SK-N-SH treated with all-trans-retinoic acid at 6 μM for 48 hours (cell line): ENCODE measurements at regions not wholly inside any gene's neighbourhood (a gene's known extent, or its start where the extent isn't known, plus 50 kb on each side); places are given as distances from the start of the nearest gene placed in this dataset.

ENCODE experiments used
- ATAC-seq: fragments of 200-7000 bp; cut with Tn5 transposase; 3 replicates; pipeline ENCODE4 v1.9.1; 2020; ENCODE audit warnings: mild to moderate bottlenecking, moderate library complexity
- ARNTL ChIP-seq: fragments of 450-650 bp; formaldehyde crosslinking; IDR thresholded peaks from 2 replicates; pipeline ENCODE4 v1.5.0; 2020; ENCODE audit warnings: low read depth, mild to moderate bottlenecking, moderate library complexity, borderline replicate concordance
- BACH2 ChIP-seq: fragments of 250-450 bp; sonication (Bioruptor Pico); IDR thresholded peaks from 2 replicates; pipeline ENCODE4 v1.9.0; 2021; ENCODE audit warnings: mild to moderate bottlenecking, borderline replicate concordance
- CSDC2 ChIP-seq: fragments of 250-450 bp; sonication (Bioruptor Pico); IDR thresholded peaks from 2 replicates; pipeline ENCODE4 v1.5.0; 2020; ENCODE audit warnings: mild to moderate bottlenecking, moderate library complexity
- ESRRG ChIP-seq: fragments of 250-450 bp; sonication (Bioruptor Pico); IDR thresholded peaks from 2 replicates; pipeline ENCODE4 v1.6.1; 2021; ENCODE audit warnings: mild to moderate bottlenecking
- GLIS3 ChIP-seq: fragments of 250-450 bp; sonication (Bioruptor Pico); IDR thresholded peaks from 2 replicates; pipeline ENCODE4 v1.5.0; 2020; ENCODE audit warnings: mild to moderate bottlenecking, moderate library complexity
- ISL1 ChIP-seq: fragments of 250-450 bp; sonication (Bioruptor Pico); IDR thresholded peaks from 2 replicates; pipeline ENCODE4 v2.1.2; 2022; ENCODE audit warnings: mild to moderate bottlenecking, moderate library complexity
- PPARA ChIP-seq: fragments of 250-450 bp; sonication (Bioruptor Pico); IDR thresholded peaks from 2 replicates; pipeline ENCODE4 v1.5.0; 2020; ENCODE audit warnings: mild to moderate bottlenecking, borderline replicate concordance
- RARB ChIP-seq: fragments of 250-450 bp; sonication (Bioruptor Pico); IDR thresholded peaks from 2 replicates; pipeline ENCODE4 v1.8.0; 2021; ENCODE audit warnings: mild to moderate bottlenecking, moderate library complexity
- SNAI2 ChIP-seq: fragments of 250-450 bp; sonication (Bioruptor Pico); IDR thresholded peaks from 2 replicates; pipeline ENCODE4 v1.5.0; 2020; ENCODE audit warnings: mild to moderate bottlenecking, moderate library complexity
- TCF4 ChIP-seq: fragments of 250-450 bp; sonication (Bioruptor Pico); IDR thresholded peaks from 2 replicates; pipeline ENCODE4 v1.8.0; 2021; ENCODE audit warnings: mild to moderate bottlenecking, moderate library complexity, borderline replicate concordance
- TOX ChIP-seq: fragments of 250-450 bp; sonication (Bioruptor Pico); IDR thresholded peaks from 2 replicates; pipeline ENCODE4 v1.8.0; 2021; ENCODE audit warnings: mild to moderate bottlenecking, moderate library complexity, borderline replicate concordance
- ZC3H10 ChIP-seq: fragments of 250-450 bp; sonication (Bioruptor Pico); IDR thresholded peaks from 2 replicates; pipeline ENCODE4 v1.5.1; 2021; ENCODE audit warnings: mild to moderate bottlenecking, moderate library complexity
- ZFP3 ChIP-seq: fragments of 250-450 bp; sonication (Bioruptor Pico); IDR thresholded peaks from 2 replicates; pipeline ENCODE4 v1.5.0; 2020; ENCODE audit warnings: mild to moderate bottlenecking, moderate library complexity
- ZFP30 ChIP-seq: fragments of 450-650 bp; formaldehyde crosslinking; IDR thresholded peaks from 2 replicates; pipeline ENCODE4 v1.5.0; 2022; ENCODE audit warnings: mild to moderate bottlenecking, moderate library complexity
- ZNF70 ChIP-seq: fragments of 450-650 bp; formaldehyde crosslinking; IDR thresholded peaks from 2 replicates; pipeline ENCODE4 v1.5.0; 2020; ENCODE audit warnings: mild to moderate bottlenecking, moderate library complexity
- TF ChIP-seq, protein P1 (sequence below): fragments of 250-450 bp; sonication (Bioruptor Pico); IDR thresholded peaks from 2 replicates; pipeline ENCODE4 v1.5.1; 2020; ENCODE audit warnings: low read depth, mild to moderate bottlenecking, moderate library complexity
- TF ChIP-seq, protein P2 (sequence below): fragments of 250-450 bp; sonication (Bioruptor Pico); IDR thresholded peaks from 2 replicates; pipeline ENCODE4 v1.5.1; 2021; ENCODE audit warnings: mild to moderate bottlenecking, moderate library complexity
- TF ChIP-seq, protein P3 (sequence below): fragments of 250-450 bp; sonication (Bioruptor Pico); IDR thresholded peaks from 2 replicates; pipeline ENCODE4 v1.8.0; 2020; ENCODE audit warnings: mild to moderate bottlenecking, moderate library complexity, borderline replicate concordance
- TF ChIP-seq, protein P4 (sequence below): fragments of 250-450 bp; sonication (Bioruptor Pico); IDR thresholded peaks from 2 replicates; pipeline ENCODE4 v1.5.0; 2020; ENCODE audit warnings: mild to moderate bottlenecking, moderate library complexity
- TF ChIP-seq, protein P5 (sequence below): fragments of 250-450 bp; sonication (Bioruptor Pico); IDR thresholded peaks from 2 replicates; pipeline ENCODE4 v1.8.0; 2021; ENCODE audit warnings: low read depth, mild to moderate bottlenecking, moderate library complexity, borderline replicate concordance

DNA sequence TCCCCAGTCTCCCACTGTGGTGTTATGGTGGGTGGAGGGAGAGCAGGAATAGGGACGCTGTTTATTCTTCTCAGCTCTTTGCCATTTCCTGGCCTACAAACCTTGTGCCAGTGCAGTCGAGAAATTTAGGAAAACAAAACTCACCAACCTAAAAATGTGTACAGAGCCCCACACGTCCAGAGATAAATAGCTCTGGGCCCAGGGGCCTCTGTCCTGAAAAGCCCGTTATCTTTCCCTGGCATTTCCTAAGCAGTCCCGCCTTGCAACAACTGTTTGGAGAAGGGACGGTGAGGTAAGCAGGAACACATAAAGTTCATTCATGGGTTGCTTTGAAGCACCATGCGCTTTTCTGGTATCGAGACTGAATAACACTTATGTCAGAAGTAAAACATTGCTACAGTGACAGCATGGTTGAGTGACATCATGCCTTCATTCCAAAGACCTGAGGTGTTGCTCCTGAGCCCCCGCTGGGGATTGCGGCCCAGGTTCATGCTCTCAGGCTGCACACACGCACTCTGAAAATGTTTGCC is 80.1 kb upstream of the NXT1 start:
- ATAC-seq: no peak
- TF ChIP-seq BACH2 (no peak), TCF4 (no peak), ZFP30 (no peak), ZC3H10 (CRISPR knock-in tag) (no peak), ZNF70 (CRISPR knock-in tag) (no peak), RARB (CRISPR knock-in tag) (no peak), ARNTL (CRISPR knock-in tag) (no peak), ESRRG (CRISPR knock-in tag) (no peak), SNAI2 (CRISPR knock-in tag) (no peak), PPARA (no peak), ZFP3 (CRISPR knock-in tag) (no peak)
- TF ChIP-seq, protein P1, sequence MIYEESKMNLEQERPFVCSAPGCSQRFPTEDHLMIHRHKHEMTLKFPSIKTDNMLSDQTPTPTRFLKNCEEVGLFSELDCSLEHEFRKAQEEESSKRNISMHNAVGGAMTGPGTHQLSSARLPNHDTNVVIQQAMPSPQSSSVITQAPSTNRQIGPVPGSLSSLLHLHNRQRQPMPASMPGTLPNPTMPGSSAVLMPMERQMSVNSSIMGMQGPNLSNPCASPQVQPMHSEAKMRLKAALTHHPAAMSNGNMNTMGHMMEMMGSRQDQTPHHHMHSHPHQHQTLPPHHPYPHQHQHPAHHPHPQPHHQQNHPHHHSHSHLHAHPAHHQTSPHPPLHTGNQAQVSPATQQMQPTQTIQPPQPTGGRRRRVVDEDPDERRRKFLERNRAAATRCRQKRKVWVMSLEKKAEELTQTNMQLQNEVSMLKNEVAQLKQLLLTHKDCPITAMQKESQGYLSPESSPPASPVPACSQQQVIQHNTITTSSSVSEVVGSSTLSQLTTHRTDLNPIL (CRISPR knock-in tag): no peak
- TF ChIP-seq, protein P2, sequence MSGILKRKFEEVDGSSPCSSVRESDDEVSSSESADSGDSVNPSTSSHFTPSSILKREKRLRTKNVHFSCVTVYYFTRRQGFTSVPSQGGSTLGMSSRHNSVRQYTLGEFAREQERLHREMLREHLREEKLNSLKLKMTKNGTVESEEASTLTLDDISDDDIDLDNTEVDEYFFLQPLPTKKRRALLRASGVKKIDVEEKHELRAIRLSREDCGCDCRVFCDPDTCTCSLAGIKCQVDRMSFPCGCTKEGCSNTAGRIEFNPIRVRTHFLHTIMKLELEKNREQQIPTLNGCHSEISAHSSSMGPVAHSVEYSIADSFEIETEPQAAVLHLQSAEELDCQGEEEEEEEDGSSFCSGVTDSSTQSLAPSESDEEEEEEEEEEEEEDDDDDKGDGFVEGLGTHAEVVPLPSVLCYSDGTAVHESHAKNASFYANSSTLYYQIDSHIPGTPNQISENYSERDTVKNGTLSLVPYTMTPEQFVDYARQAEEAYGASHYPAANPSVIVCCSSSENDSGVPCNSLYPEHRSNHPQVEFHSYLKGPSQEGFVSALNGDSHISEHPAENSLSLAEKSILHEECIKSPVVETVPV (CRISPR knock-in tag): no peak
- TF ChIP-seq, protein P3, sequence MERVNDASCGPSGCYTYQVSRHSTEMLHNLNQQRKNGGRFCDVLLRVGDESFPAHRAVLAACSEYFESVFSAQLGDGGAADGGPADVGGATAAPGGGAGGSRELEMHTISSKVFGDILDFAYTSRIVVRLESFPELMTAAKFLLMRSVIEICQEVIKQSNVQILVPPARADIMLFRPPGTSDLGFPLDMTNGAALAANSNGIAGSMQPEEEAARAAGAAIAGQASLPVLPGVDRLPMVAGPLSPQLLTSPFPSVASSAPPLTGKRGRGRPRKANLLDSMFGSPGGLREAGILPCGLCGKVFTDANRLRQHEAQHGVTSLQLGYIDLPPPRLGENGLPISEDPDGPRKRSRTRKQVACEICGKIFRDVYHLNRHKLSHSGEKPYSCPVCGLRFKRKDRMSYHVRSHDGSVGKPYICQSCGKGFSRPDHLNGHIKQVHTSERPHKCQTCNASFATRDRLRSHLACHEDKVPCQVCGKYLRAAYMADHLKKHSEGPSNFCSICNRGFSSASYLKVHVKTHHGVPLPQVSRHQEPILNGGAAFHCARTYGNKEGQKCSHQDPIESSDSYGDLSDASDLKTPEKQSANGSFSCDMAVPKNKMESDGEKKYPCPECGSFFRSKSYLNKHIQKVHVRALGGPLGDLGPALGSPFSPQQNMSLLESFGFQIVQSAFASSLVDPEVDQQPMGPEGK (CRISPR knock-in tag): no peak

DNA sequence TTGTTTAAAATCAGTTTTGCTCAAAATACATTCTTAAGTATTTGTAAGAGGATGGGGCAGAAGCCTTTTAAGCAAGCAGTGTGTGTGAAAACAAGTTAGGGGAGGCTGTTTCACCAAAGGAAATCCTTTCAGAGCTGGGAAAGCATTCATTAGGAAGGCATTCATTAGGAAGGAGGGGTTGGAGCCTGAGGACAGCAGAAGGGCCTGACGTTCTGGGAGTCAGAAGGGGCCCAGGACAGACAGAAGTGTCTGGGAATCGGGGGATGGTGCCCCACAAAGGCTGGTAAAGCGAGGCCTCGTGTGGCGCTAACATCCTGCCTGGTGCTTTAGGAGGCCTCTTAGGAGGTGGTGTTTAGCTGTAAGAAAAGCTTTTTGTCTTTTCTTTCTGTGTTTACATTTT is 80.6 kb upstream of the NXT1 start:
- no peak for ATAC-seq
- TF ChIP-seq PPARA (no peak), ZC3H10 (CRISPR knock-in tag) (no peak), ZFP30 (no peak)

DNA sequence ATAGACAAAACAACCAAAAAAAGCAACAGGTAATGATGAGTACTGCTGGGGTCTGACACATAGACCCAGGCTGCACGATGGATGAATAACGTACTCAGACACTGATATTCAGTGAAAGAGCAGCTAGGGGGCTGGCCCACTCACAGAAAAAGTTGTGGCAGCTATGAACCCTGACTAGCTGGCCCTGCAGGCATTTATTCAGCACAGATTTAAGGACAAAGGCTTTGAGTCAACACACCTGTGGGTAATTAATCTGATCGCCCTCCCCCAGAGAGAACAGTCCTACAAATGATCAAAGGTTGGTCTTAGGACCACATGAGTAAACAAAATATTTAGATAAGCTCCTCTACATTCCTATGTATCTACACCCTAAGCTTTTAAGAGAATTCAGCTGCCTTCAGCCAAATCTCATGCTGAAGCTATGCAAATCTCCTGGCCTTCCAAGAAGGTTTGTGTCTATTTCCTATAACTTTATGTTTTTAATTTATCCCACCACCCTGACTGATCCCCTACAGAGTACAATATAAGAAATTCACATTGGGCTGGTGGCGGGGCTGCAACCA is 81.7 kb upstream of the NXT1 start:
- no peak for TF ChIP-seq CSDC2 (CRISPR knock-in tag)
- TF ChIP-seq, protein P4, sequence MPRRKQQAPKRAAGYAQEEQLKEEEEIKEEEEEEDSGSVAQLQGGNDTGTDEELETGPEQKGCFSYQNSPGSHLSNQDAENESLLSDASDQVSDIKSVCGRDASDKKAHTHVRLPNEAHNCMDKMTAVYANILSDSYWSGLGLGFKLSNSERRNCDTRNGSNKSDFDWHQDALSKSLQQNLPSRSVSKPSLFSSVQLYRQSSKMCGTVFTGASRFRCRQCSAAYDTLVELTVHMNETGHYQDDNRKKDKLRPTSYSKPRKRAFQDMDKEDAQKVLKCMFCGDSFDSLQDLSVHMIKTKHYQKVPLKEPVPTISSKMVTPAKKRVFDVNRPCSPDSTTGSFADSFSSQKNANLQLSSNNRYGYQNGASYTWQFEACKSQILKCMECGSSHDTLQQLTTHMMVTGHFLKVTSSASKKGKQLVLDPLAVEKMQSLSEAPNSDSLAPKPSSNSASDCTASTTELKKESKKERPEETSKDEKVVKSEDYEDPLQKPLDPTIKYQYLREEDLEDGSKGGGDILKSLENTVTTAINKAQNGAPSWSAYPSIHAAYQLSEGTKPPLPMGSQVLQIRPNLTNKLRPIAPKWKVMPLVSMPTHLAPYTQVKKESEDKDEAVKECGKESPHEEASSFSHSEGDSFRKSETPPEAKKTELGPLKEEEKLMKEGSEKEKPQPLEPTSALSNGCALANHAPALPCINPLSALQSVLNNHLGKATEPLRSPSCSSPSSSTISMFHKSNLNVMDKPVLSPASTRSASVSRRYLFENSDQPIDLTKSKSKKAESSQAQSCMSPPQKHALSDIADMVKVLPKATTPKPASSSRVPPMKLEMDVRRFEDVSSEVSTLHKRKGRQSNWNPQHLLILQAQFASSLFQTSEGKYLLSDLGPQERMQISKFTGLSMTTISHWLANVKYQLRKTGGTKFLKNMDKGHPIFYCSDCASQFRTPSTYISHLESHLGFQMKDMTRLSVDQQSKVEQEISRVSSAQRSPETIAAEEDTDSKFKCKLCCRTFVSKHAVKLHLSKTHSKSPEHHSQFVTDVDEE (CRISPR knock-in tag): no peak
- TF ChIP-seq RARB (CRISPR knock-in tag): no peak
- TF ChIP-seq, protein P3 (CRISPR knock-in tag): no peak
- no peak for TF ChIP-seq GLIS3 (CRISPR knock-in tag)
- TF ChIP-seq, protein P1 (CRISPR knock-in tag): no peak
- no peak for TF ChIP-seq PPARA
- no peak for TF ChIP-seq ZC3H10 (CRISPR knock-in tag)
- TF ChIP-seq ISL1 (CRISPR knock-in tag): no peak
- TF ChIP-seq TOX: no peak
- no peak for TF ChIP-seq ARNTL (CRISPR knock-in tag)
- TF ChIP-seq ZFP3 (CRISPR knock-in tag): no peak
- TF ChIP-seq, protein P5, sequence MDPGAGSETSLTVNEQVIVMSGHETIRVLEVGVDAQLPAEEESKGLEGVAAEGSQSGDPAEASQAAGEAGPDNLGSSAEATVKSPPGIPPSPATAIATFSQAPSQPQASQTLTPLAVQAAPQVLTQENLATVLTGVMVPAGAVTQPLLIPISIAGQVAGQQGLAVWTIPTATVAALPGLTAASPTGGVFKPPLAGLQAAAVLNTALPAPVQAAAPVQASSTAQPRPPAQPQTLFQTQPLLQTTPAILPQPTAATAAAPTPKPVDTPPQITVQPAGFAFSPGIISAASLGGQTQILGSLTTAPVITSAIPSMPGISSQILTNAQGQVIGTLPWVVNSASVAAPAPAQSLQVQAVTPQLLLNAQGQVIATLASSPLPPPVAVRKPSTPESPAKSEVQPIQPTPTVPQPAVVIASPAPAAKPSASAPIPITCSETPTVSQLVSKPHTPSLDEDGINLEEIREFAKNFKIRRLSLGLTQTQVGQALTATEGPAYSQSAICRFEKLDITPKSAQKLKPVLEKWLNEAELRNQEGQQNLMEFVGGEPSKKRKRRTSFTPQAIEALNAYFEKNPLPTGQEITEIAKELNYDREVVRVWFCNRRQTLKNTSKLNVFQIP (CRISPR knock-in tag): no peak
- ATAC-seq: no peak
